Hepatocyte (in vitro differentiated cells): ENCODE measurements at regions not wholly inside any gene's neighbourhood (a gene's known extent, or its start where the extent isn't known, plus 50 kb on each side); places are given as distances from the start of the nearest gene placed in this dataset.
"Not testable (repeated sequence)": the region's sequence is repeated elsewhere in the genome, so short reads cannot be mapped to it uniquely, and the experiment has no call there.

ENCODE experiments used
- DNase-seq: peaks from one replicate; pipeline ENCODE4 v3.0.0-alpha.2; 2016; ENCODE audit warnings: low spot score
- H2AFZ ChIP-seq: fragments of 200-600 bp; sonication (generic); 2 replicates; pipeline ENCODE4 v1.6.0; 2016; ENCODE audit warnings: antibody characterized with exemption, mild to moderate bottlenecking
- H3K27ac ChIP-seq: fragments of 200-600 bp; sonication (generic); 2 replicates; pipeline ENCODE4 v1.5.1; 2016; ENCODE audit warnings: mild to moderate bottlenecking
- H3K27me3 ChIP-seq: fragments of 200-600 bp; sonication (generic); 2 replicates; pipeline ENCODE4 v1.6.1; 2016
- H3K36me3 ChIP-seq: fragments of 200-600 bp; sonication (generic); replicated peaks from 2 replicates; pipeline ENCODE4 v1.5.1; 2016; ENCODE audit warnings: low read depth; ENCODE audit not compliant: insufficient read depth
- H3K4me1 ChIP-seq: fragments of 200-600 bp; sonication (generic); 2 replicates; pipeline ENCODE4 v1.5.1; 2016; ENCODE audit warnings: mild to moderate bottlenecking, moderate library complexity; ENCODE audit not compliant: insufficient read depth
- H3K4me2 ChIP-seq: fragments of 200-600 bp; sonication (generic); 2 replicates; pipeline ENCODE4 v1.6.0; 2016
- H3K4me3 ChIP-seq: fragments of 200-600 bp; sonication (generic); 2 replicates; pipeline ENCODE4 v1.5.1; 2016; ENCODE audit warnings: mild to moderate bottlenecking
- H3K79me2 ChIP-seq: fragments of 200-600 bp; sonication (generic); 2 replicates; pipeline ENCODE4 v1.6.0; 2017; ENCODE audit warnings: mild to moderate bottlenecking
- H3K9me2 ChIP-seq: fragments of 200-600 bp; sonication (generic); replicated peaks from 2 replicates; pipeline ENCODE4 v1.6.0; 2017; ENCODE audit warnings: mild to moderate bottlenecking; ENCODE audit not compliant: insufficient read depth
- H3K9me3 ChIP-seq: fragments of 200-600 bp; sonication (generic); 2 replicates; pipeline ENCODE4 v1.5.1; 2016; ENCODE audit warnings: low read depth, mild to moderate bottlenecking
- H4K20me1 ChIP-seq: fragments of 200-600 bp; sonication (generic); 2 replicates; pipeline ENCODE4 v1.6.0; 2016; ENCODE audit warnings: mild to moderate bottlenecking; ENCODE audit not compliant: insufficient read depth, poor library complexity, severe bottlenecking
- CTCF ChIP-seq: fragments of 200-600 bp; sonication (generic); IDR thresholded peaks from 2 replicates; pipeline ENCODE4 v1.5.1; 2016; ENCODE audit warnings: antibody characterized with exemption, mild to moderate bottlenecking; ENCODE audit not compliant: poor library complexity
- EZH2 ChIP-seq: fragments of 200-600 bp; sonication (generic); IDR thresholded peaks from 2 replicates; pipeline ENCODE4 v1.6.1; 2016; ENCODE audit warnings: antibody characterized with exemption, mild to moderate bottlenecking, borderline replicate concordance
- EZH2phosphoT487 ChIP-seq: fragments of 200-600 bp; sonication (generic); IDR thresholded peaks from one replicate; pipeline ENCODE4 v1.6.1; 2018; ENCODE audit warnings: antibody characterized with exemption, mild to moderate bottlenecking, low read depth, moderate library complexity; ENCODE audit not compliant: unreplicated experiment, severe bottlenecking
- WGBS: methylation state at CpG from one replicate; pipeline ENCODE4 v1.1.6; 2016; ENCODE audit warnings: low lambda C conversion rate; ENCODE audit errors: missing lambda C conversion rate; 5-methylcytosine and 5-hydroxymethylcytosine counted together

DNA sequence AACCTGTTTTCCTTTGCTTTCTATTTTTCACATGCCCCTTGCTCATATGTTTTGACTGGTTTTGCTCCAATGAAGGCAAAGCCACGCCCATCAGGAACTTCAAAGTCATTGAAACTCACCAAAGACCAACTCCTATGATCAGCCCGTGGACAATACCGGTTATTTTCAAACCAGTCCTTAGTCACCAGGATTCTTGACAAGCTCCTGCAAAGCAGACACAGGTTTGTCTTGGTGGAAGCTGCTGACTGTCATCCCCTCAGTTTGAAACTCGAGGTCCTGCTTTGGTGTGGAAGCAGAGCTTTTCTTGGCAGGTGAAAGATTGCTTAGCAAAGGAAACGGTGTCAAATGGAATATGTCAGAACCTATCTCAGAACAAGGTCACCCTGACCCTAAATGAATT, 384.7 kb upstream of the CXADR start:
- Histone ChIP-seq H3K9me2 (no peaks in the 10 kb centered on the region), H3K27me3 (no peaks in the 10 kb centered on the region), H3K4me3 (no peak overlapping the region), H2AFZ (no peak overlapping the region), H3K79me2 (no peaks in the 10 kb centered on the region), H3K4me2 (no peak overlapping the region), H3K27ac (peak overlapping the region; percentile 63), H4K20me1 (no peaks in the 10 kb centered on the region), H3K9me3 (no peaks in the 10 kb centered on the region), H3K4me1 (peaks cover 4% of the 10 kb centered on the region), H3K36me3 (no peaks in the 10 kb centered on the region)
- DNase-seq = no peak
- 73% methylated on average over 5 of the region's 5 CpGs for WGBS
- no peak for TF ChIP-seq CTCF
- TF ChIP-seq EZH2 = no peak
- TF ChIP-seq EZH2phosphoT487 = no peak

DNA sequence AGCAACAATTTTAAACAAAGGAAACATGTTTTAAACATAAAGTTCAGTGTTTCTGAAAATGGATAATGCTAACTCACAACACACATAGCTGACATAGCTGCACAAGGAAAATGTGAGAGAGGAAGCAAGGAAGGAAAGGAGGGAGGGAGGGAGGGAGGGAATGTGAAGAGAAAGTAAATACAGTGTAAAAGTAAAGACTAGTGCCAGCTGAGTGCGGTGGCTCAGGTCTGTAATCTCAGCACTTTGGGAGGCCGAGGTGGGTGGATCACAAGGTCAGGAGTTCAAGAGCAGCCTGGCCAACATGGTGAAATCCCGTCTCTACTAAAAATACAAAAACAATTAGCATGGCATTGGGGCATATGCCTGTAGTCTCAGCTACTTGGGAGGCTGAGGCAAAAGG, 373.7 kb upstream of the CXADR start:
- H3K9me3 ChIP-seq, H3K27me3 ChIP-seq, H3K4me3 ChIP-seq, H3K9me2 ChIP-seq, H3K4me1 ChIP-seq, H4K20me1 ChIP-seq, H2AFZ ChIP-seq, H3K79me2 ChIP-seq, H3K27ac ChIP-seq, H3K36me3 ChIP-seq, DNase-seq: not testable (repeated sequence)
- H3K4me2 ChIP-seq = peak overlapping the region; percentile 31
- WGBS = 60% methylated on average over 3 of the region's 3 CpGs

DNA sequence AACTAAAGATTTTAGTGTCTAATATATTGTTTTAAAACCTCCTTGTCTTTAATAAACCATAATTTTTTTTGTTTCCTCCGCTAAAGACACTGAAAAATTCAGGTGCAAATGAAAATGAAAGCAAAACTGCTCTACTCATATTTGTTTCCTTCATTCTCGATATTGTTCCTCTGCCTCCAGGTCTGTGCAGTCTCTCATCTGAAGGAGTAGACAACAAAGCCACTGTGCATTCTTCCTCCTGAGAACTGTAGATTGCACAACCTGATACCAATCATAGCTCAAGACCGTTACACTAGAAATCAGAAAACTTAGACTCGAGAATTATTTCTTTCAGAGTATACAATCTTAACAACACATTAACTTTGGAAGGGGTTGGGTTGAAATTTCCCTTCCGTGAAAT, 373.1 kb upstream of the CXADR start:
- Histone ChIP-seq H3K9me3 (no peaks in the 10 kb centered on the region), H3K9me2 (no peaks in the 10 kb centered on the region), H4K20me1 (no peaks in the 10 kb centered on the region), H2AFZ (no peak overlapping the region), H3K27me3 (no peaks in the 10 kb centered on the region), H3K4me1 (no peaks in the 10 kb centered on the region), H3K27ac (no peak overlapping the region), H3K4me3 (no peak overlapping the region), H3K79me2 (no peaks in the 10 kb centered on the region), H3K4me2 (peak overlapping the region; percentile 31), H3K36me3 (no peaks in the 10 kb centered on the region)
- no peak for DNase-seq
- TF ChIP-seq EZH2phosphoT487 (no peak), EZH2 (no peak), CTCF (no peak)
- WGBS = 82% methylated on average over 5 of the region's 5 CpGs

GRCh38 chr21:17146426-17146825, 366.4 kb upstream of the CXADR start:
- no peak overlapping the region for H3K4me3 ChIP-seq
- no peaks in the 10 kb centered on the region for H3K9me2 ChIP-seq
- no peaks in the 10 kb centered on the region for H3K79me2 ChIP-seq
- 85% methylated on average over 5 of the region's 5 CpGs for WGBS
- no peaks in the 10 kb centered on the region for H4K20me1 ChIP-seq
- DNase-seq = no peak
- H3K4me2 ChIP-seq = no peak overlapping the region
- peaks cover 5% of the 10 kb centered on the region for H3K9me3 ChIP-seq
- no peaks in the 10 kb centered on the region for H3K27me3 ChIP-seq
- no peak overlapping the region for H2AFZ ChIP-seq
- H3K36me3 ChIP-seq = no peaks in the 10 kb centered on the region
- H3K4me1 ChIP-seq = no peaks in the 10 kb centered on the region
- H3K27ac ChIP-seq = no peak overlapping the region
- TF ChIP-seq EZH2phosphoT487 (no peak), CTCF (peak; percentile 6), EZH2 (no peak)
